H1 (cell line): ENCODE measurements at regions not wholly inside any gene's neighbourhood (a gene's known extent, or its start where the extent isn't known, plus 50 kb on each side); places are given as distances from the start of the nearest gene placed in this dataset.

Source experiments
- CTCF ChIA-PET: fragments of 300-600 bp; sonication (Branson Sonifier 250); formaldehyde crosslinking; loops from one replicate; lab custom pipeline; 2021; ENCODE audit not compliant: partially characterized antibody; lab: Charles Lee
- POLR2A ChIA-PET: fragments of 300-600 bp; sonication (Branson Sonifier 250); formaldehyde crosslinking; loops from one replicate; lab custom pipeline; 2021; ENCODE audit warnings: inconsistent platforms; ENCODE audit not compliant: partially characterized antibody; lab: Charles Lee
- DNase-seq, 2 experiments: peaks; one replicate each; pipeline versions ENCODE4 v3.0.0 to v3.0.0-alpha.2; 2010 to 2022; ENCODE audit warnings: low spot score in 2 of 2, low read depth in 1 of 2, mixed read lengths in 1 of 2
- FAIRE-seq: peaks from 2 replicates; lab custom pipeline; 2011; peaks lifted over from hg19 to GRCh38; lab: Jason Lieb, UNC
- H2AFZ ChIP-seq: 2 replicates; pipeline ENCODE4 v1.8.1; 2012; ENCODE audit warnings: low read length, inconsistent platforms
- H2AK5ac ChIP-seq: 2 replicates; pipeline ENCODE4 v1.6.1; 2013; ENCODE audit warnings: low read depth, low read length
- H2BK120ac ChIP-seq: replicated peaks from 2 replicates; pipeline ENCODE3; 2013; ENCODE audit warnings: low read depth, low read length, inconsistent platforms
- H2BK12ac ChIP-seq: 2 replicates; pipeline ENCODE4 v1.6.1; 2013; ENCODE audit warnings: low read depth, low read length
- H2BK15ac ChIP-seq: 2 replicates; pipeline ENCODE4 v1.6.1; 2013; ENCODE audit warnings: low read length
- H2BK20ac ChIP-seq: 2 replicates; pipeline ENCODE4 v1.6.1; 2013; ENCODE audit warnings: low read length
- H2BK5ac ChIP-seq: 2 replicates; pipeline ENCODE4 v1.6.1; 2013; ENCODE audit warnings: low read depth, low read length
- H3K14ac ChIP-seq: 2 replicates; pipeline ENCODE4 v1.6.1; 2013; ENCODE audit warnings: inconsistent platforms; ENCODE audit not compliant: insufficient read length
- H3K18ac ChIP-seq: 2 replicates; pipeline ENCODE4 v1.6.1; 2013; ENCODE audit warnings: low read length; ENCODE audit errors: extremely low read depth
- H3K23ac ChIP-seq: 2 replicates; pipeline ENCODE4 v1.6.1; 2013; ENCODE audit warnings: inconsistent platforms; ENCODE audit not compliant: insufficient read length
- H3K23me2 ChIP-seq: 2 replicates; pipeline ENCODE4 v1.6.1; 2013; ENCODE audit warnings: low read depth, low read length
- H3K27ac ChIP-seq: 2 replicates; pipeline ENCODE4 v1.6.1; 2011; ENCODE audit warnings: low read depth, low read length, inconsistent platforms
- H3K27me3 ChIP-seq, 4 experiments: replicated peaks in 1 of 4; 1 replicate in 1 of 4; 2 replicates in 3 of 4; pipeline versions ENCODE4 v1.6.1 to v1.8.1; 2011 to 2013; ENCODE audit warnings: low read length in 3 of 4, mild to moderate bottlenecking in 3 of 4, inconsistent platforms in 2 of 4, mixed read lengths in 2 of 4, moderate library complexity in 1 of 4; ENCODE audit not compliant: control insufficient read depth in 3 of 4, insufficient read depth in 3 of 4; ENCODE audit errors: extremely low read depth in 1 of 4
- H3K36me3 ChIP-seq, 4 experiments: 2 replicates each; pipeline versions ENCODE4 v1.6.1 to v1.8.1; 2011 to 2013; ENCODE audit warnings: mild to moderate bottlenecking in 4 of 4, low read length in 3 of 4, moderate library complexity in 2 of 4, control low read depth in 1 of 4, inconsistent platforms in 1 of 4; ENCODE audit not compliant: insufficient read depth in 4 of 4, control insufficient read depth in 2 of 4
- H3K4ac ChIP-seq: replicated peaks from 2 replicates; pipeline ENCODE3; 2013; ENCODE audit warnings: low read length, low read depth, mixed read lengths, inconsistent platforms; ENCODE audit not compliant: insufficient read length
- H3K4me1 ChIP-seq, 4 experiments: replicated peaks in 1 of 4; 1 replicate in 1 of 4; 2 replicates in 3 of 4; pipeline versions ENCODE4 v1.6.1 to v1.8.1; 2011 to 2013; ENCODE audit warnings: low read length in 3 of 4, inconsistent platforms in 2 of 4, mixed read lengths in 1 of 4; ENCODE audit not compliant: insufficient read depth in 4 of 4, control insufficient read depth in 3 of 4
- H3K4me2 ChIP-seq, 2 experiments: 2 replicates each; pipeline versions ENCODE4 v1.6.1 to v1.8.1; 2011 to 2013; ENCODE audit warnings: low read depth in 2 of 2, low read length in 2 of 2, control low read depth in 1 of 2, inconsistent platforms in 1 of 2, mild to moderate bottlenecking in 1 of 2; ENCODE audit not compliant: insufficient read depth in 1 of 2
- H3K4me3 ChIP-seq, 4 experiments: fragments of 200-600, 300-600 bp in 1 of 4; sonication (generic), shearing (Covaris generic), sonication (Bioruptor Twin) in 1 of 4; 2 replicates each; pipeline versions ENCODE4 v1.5.1 to v1.8.1; 2011 to 2016; ENCODE audit warnings: low read length in 4 of 4, low read depth in 3 of 4, control low read depth in 2 of 4, inconsistent platforms in 2 of 4, mild to moderate bottlenecking in 2 of 4, mixed read lengths in 1 of 4, moderate library complexity in 1 of 4; ENCODE audit not compliant: insufficient read depth in 2 of 4; ENCODE audit errors: extremely low read depth in 1 of 4
- H3K56ac ChIP-seq: replicated peaks from 2 replicates; pipeline ENCODE3; 2013; ENCODE audit warnings: low read depth, mild to moderate bottlenecking, mixed read lengths, low read length, inconsistent platforms; ENCODE audit not compliant: insufficient read length
- H3K79me1 ChIP-seq: 2 replicates; pipeline ENCODE4 v1.6.1; 2013; ENCODE audit warnings: low read depth, low read length, control low read depth
- H3K79me2 ChIP-seq, 2 experiments: 2 replicates each; pipeline versions ENCODE4 v1.6.1 to v1.8.1; 2012 to 2013; ENCODE audit warnings: low read length in 2 of 2, mild to moderate bottlenecking in 2 of 2, inconsistent platforms in 1 of 2; ENCODE audit not compliant: insufficient read depth in 2 of 2, control insufficient read depth in 1 of 2
- H3K9ac ChIP-seq, 4 experiments: replicated peaks in 1 of 4; 1 replicate in 1 of 4; 2 replicates in 3 of 4; pipeline versions ENCODE4 v1.6.1 to v1.8.1; 2011 to 2013; ENCODE audit warnings: low read depth in 3 of 4, low read length in 3 of 4, control low read depth in 2 of 4, mild to moderate bottlenecking in 2 of 4, moderate library complexity in 2 of 4, inconsistent platforms in 1 of 4; ENCODE audit errors: extremely low read depth in 1 of 4
- H3K9me3 ChIP-seq, 2 experiments: 2 replicates each; pipeline versions ENCODE4 v1.6.1 to v1.8.1; 2012 to 2013; ENCODE audit warnings: mild to moderate bottlenecking in 2 of 2, moderate library complexity in 2 of 2, control low read depth in 1 of 2, inconsistent platforms in 1 of 2, low read depth in 1 of 2, low read length in 1 of 2, mixed read lengths in 1 of 2; ENCODE audit not compliant: insufficient read depth in 2 of 2
- H4K20me1 ChIP-seq, 2 experiments: replicated peaks in 1 of 2; 2 replicates each; pipeline versions ENCODE3 to v1.8.1; 2011 to 2013; ENCODE audit warnings: inconsistent platforms in 2 of 2, low read length in 2 of 2, mild to moderate bottlenecking in 1 of 2; ENCODE audit not compliant: insufficient read depth in 2 of 2, control insufficient read depth in 1 of 2
- H4K5ac ChIP-seq: 2 replicates; pipeline ENCODE4 v1.6.1; 2013; ENCODE audit warnings: low read length, low read depth, mixed read lengths, inconsistent platforms; ENCODE audit not compliant: insufficient read length
- H4K8ac ChIP-seq: 2 replicates; pipeline ENCODE4 v1.8.0; 2013; ENCODE audit warnings: mild to moderate bottlenecking, moderate library complexity, low read length, inconsistent platforms; ENCODE audit not compliant: insufficient read depth; ENCODE audit errors: extremely low read depth
- H4K91ac ChIP-seq: replicated peaks from 2 replicates; pipeline ENCODE3; 2013; ENCODE audit warnings: low read length, mixed read lengths, inconsistent platforms; ENCODE audit not compliant: insufficient read length
- BCL11A ChIP-seq, 2 experiments: IDR thresholded peaks; one replicate each; pipeline ENCODE4 v1.6.1; 2011; ENCODE audit warnings: low read depth in 2 of 2, low read length in 2 of 2, mild to moderate bottlenecking in 2 of 2
- CHD2 ChIP-seq: IDR thresholded peaks from 2 replicates; pipeline ENCODE4 v1.6.1; 2012; ENCODE audit warnings: low read length, improper control_type of control experiment
- EP300 ChIP-seq, 2 experiments: IDR thresholded peaks; 1 replicate in 1 of 2; 2 replicates in 1 of 2; pipeline ENCODE4 v1.6.1; 2011 to 2012; ENCODE audit warnings: low read depth in 2 of 2, low read length in 2 of 2, mild to moderate bottlenecking in 2 of 2, borderline replicate concordance in 1 of 2, inconsistent platforms in 1 of 2, moderate library complexity in 1 of 2
- FOSL1 ChIP-seq: IDR thresholded peaks from 2 replicates; pipeline ENCODE4 v1.6.1; 2011; ENCODE audit warnings: mild to moderate bottlenecking, low read depth, low read length, moderate library complexity; ENCODE audit not compliant: insufficient read depth
- KDM5A ChIP-seq: fragments of 200-600 bp; IDR thresholded peaks from 2 replicates; pipeline ENCODE4 v1.7.1; 2012; ENCODE audit warnings: mild to moderate bottlenecking, low read length, inconsistent platforms, mixed read lengths
- MAFK ChIP-seq: IDR thresholded peaks from 2 replicates; pipeline ENCODE4 v1.6.1; 2012; ENCODE audit warnings: low read depth, mild to moderate bottlenecking, improper control_type of control experiment, low read length
- NANOG ChIP-seq: IDR thresholded peaks from 2 replicates; pipeline ENCODE4 v1.6.1; 2011; ENCODE audit warnings: low read length, low read depth, mild to moderate bottlenecking, inconsistent platforms; ENCODE audit not compliant: insufficient read depth, poor library complexity, severe bottlenecking
- PHF8 ChIP-seq: fragments of 200-600 bp; sonication (generic); conservative IDR thresholded peaks from 2 replicates; pipeline ENCODE4 v1.7.1; 2012; ENCODE audit warnings: low read depth, mild to moderate bottlenecking, inconsistent platforms, low read length, moderate library complexity
- POLR2AphosphoS5 ChIP-seq: IDR thresholded peaks from 2 replicates; pipeline ENCODE4 v1.6.1; 2011; ENCODE audit warnings: low read depth, low read length
- SP4 ChIP-seq: IDR thresholded peaks from 2 replicates; pipeline ENCODE4 v1.6.1; 2012; ENCODE audit warnings: low read length, inconsistent platforms
- SRF ChIP-seq: IDR thresholded peaks from 2 replicates; pipeline ENCODE4 v1.6.1; 2011; ENCODE audit warnings: mild to moderate bottlenecking, low read depth, low read length, moderate library complexity
- TAF1 ChIP-seq: IDR thresholded peaks from 2 replicates; pipeline ENCODE4 v1.6.1; 2011; ENCODE audit warnings: mild to moderate bottlenecking, low read depth, low read length
- ZNF274 ChIP-seq: IDR thresholded peaks from 2 replicates; pipeline ENCODE4 v1.7.0; 2012; ENCODE audit warnings: low read length, borderline replicate concordance; ENCODE audit errors: extremely low read depth

DNA sequence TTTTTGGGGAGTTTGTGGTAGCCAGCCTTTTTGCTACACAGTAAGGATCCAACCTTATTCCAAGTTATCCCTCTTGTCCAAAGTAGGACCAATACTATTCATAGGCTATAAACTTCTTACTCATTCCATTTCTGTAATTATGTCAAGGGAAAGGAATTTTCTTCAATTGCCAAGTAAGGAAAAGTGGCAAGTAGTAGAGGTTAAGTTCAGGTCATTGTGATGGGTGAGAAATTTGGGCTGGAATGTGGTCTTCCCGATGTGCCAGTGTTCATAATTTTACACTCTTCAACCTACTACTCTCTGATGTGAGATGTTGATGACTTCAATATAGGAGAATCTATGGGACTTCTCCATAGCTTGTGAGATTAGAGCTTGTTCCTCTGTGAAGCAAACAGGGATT is 648.8 kb downstream of the METTL15 start (continued):
- TF ChIP-seq POLR2AphosphoS5: no peak

DNA sequence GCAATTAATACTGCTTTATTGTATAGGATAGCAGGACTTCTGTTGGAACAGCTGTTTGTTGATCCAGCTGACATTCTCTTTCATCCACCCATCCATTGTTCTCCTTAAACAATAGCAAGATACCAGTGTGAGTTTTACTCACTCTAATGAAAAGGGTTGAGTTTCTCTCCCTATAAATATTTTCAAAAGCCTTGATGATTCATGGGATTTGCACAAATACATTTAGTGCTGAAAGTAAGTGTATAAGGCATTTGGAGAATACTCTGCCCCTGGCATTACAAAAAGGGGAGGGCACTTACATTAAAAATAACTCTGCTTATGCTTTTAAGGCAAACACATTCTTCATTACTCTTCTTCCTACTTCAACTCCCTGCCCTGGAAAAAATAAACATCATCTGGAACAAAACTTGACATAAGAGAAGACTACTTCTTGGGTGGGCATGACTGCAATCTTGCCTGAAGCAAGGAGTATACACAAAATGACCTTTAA is 634.9 kb downstream of the METTL15 start:
- Histone ChIP-seq H2AK5ac (no peak overlapping the region), H3K9me3 (no peaks in the 10 kb centered on the region), H3K4me2 (no peak overlapping the region), H3K23me2 (no peaks in the 10 kb centered on the region), H3K4me1 (no peaks in the 10 kb centered on the region), H3K79me1 (no peaks in the 10 kb centered on the region), H4K8ac (no peak overlapping the region), H3K4me3 (no peak overlapping the region), H3K9ac (no peak overlapping the region), H2BK12ac (no peak overlapping the region), H2BK15ac (no peak overlapping the region), H3K36me3 (no peaks in the 10 kb centered on the region), H3K4ac (no peak overlapping the region), H2BK120ac (no peak overlapping the region), H4K20me1 (no peaks in the 10 kb centered on the region), H2BK5ac (no peak overlapping the region), H2BK20ac (no peak overlapping the region), H3K18ac (no peak overlapping the region), H4K91ac (no peak overlapping the region), H2AFZ (no peak overlapping the region), H4K5ac (no peak overlapping the region), H3K27ac (no peak overlapping the region), H3K79me2 (no peaks in the 10 kb centered on the region), H3K23ac (no peak overlapping the region), H3K56ac (no peak overlapping the region), H3K27me3 (no peaks in the 10 kb centered on the region), H3K14ac (no peak overlapping the region)
- POLR2A ChIA-PET: no interaction called here
- FAIRE-seq (no peak), DNase-seq (no peak)
- no peak for TF ChIP-seq PHF8
- TF ChIP-seq SRF: no peak
- no peak for TF ChIP-seq KDM5A
- TF ChIP-seq ZNF274: no peak
- no peak for TF ChIP-seq EP300 (IDR thresholded peaks at IDR 0.05; ENCODE audit: borderline replicate concordance in 1 of 2, low read depth in 2 of 2, low read length in 2 of 2)
- no peak for TF ChIP-seq FOSL1
- no peak for TF ChIP-seq CHD2
- TF ChIP-seq SP4: no peak
- no peak for TF ChIP-seq TAF1
- TF ChIP-seq MAFK: no peak
- TF ChIP-seq NANOG: no peak
- TF ChIP-seq BCL11A (IDR thresholded peaks at IDR 0.05; ENCODE audit: low read depth in 2 of 2, low read length in 2 of 2): no peak
- CTCF ChIA-PET: no interaction called here
